ENCODE measurements at regions not wholly inside any gene's neighbourhood (a gene's known extent, or its start where the extent isn't known, plus 50 kb on each side); places are given as distances from the start of the nearest gene placed in this dataset.

DNA sequence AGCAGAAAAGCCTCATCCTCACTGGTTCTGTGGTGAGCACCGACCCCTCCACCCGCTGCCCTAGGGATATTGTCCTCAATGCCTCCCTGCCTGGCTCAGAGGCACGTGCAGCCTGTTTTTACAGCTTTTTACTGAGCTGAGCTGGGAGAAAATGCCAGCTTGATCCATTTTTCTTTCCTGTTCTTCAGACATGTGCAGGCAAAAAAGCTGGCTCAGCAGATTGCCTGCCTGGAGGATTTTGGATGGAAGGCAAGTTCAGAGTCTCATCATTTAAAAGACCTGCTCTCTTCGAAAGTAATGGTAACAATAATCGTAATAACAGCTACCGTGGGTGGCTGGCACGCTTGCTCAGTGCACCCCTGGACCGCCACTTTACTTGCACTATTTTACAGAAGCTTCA lies 135.0 kb upstream of the SMIM23 start:
- TF ChIP-seq, protein P1, sequence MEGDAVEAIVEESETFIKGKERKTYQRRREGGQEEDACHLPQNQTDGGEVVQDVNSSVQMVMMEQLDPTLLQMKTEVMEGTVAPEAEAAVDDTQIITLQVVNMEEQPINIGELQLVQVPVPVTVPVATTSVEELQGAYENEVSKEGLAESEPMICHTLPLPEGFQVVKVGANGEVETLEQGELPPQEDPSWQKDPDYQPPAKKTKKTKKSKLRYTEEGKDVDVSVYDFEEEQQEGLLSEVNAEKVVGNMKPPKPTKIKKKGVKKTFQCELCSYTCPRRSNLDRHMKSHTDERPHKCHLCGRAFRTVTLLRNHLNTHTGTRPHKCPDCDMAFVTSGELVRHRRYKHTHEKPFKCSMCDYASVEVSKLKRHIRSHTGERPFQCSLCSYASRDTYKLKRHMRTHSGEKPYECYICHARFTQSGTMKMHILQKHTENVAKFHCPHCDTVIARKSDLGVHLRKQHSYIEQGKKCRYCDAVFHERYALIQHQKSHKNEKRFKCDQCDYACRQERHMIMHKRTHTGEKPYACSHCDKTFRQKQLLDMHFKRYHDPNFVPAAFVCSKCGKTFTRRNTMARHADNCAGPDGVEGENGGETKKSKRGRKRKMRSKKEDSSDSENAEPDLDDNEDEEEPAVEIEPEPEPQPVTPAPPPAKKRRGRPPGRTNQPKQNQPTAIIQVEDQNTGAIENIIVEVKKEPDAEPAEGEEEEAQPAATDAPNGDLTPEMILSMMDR (IDR thresholded peaks at IDR 0.05) = no peak
- no peak for TF ChIP-seq EZH2 (IDR thresholded peaks at IDR 0.05; ENCODE audit: borderline replicate concordance, insufficient read depth, low read depth, low read length, poor library complexity, severe bottlenecking)
